OCI-LY3 (cell line): ENCODE measurements at regions not wholly inside any gene's neighbourhood (a gene's known extent, or its start where the extent isn't known, plus 50 kb on each side); places are given as distances from the start of the nearest gene placed in this dataset.

Experiments
- H2AFZ ChIP-seq: fragments of 200-600, 300-600 bp; shearing (Covaris generic); 2 replicates; pipeline ENCODE4 v1.6.0; 2014; ENCODE audit warnings: antibody characterized with exemption, low read depth, low read length
- H3K27ac ChIP-seq: fragments of 200-600, 300-600 bp; sonication (generic); 2 replicates; pipeline ENCODE4 v1.5.1; 2014; ENCODE audit warnings: mild to moderate bottlenecking, low read length, moderate library complexity, mixed read lengths
- H3K27me3 ChIP-seq: fragments of 200-600, 300-600 bp; sonication (generic); 2 replicates; pipeline ENCODE4 v1.6.1; 2014; ENCODE audit warnings: low read depth, low read length, mixed read lengths
- H3K36me3 ChIP-seq: fragments of 200-600, 300-600 bp; sonication (generic); replicated peaks from 2 replicates; pipeline ENCODE3; 2014; ENCODE audit warnings: low read depth, low read length, mixed read lengths
- H3K4me1 ChIP-seq: fragments of 300-600, 200-600 bp; sonication (generic); 2 replicates; pipeline ENCODE4 v1.6.1; 2014; ENCODE audit warnings: low read length, mixed read lengths
- H3K4me2 ChIP-seq: fragments of 200-600, 300-600 bp; sonication (generic); 2 replicates; pipeline ENCODE4 v1.6.1; 2014; ENCODE audit warnings: low read length, mixed read lengths
- H3K4me3 ChIP-seq: fragments of 300-600, 200-600 bp; sonication (generic); 2 replicates; pipeline ENCODE4 v1.5.1; 2014; ENCODE audit warnings: antibody characterized with exemption, mild to moderate bottlenecking, low read length, moderate library complexity
- H3K79me2 ChIP-seq: fragments of 300-600, 200-600 bp; shearing (Covaris generic); 2 replicates; pipeline ENCODE4 v1.6.1; 2014; ENCODE audit warnings: mild to moderate bottlenecking, low read length, mixed read lengths
- H3K9ac ChIP-seq: fragments of 300-600, 200-600 bp; shearing (Covaris generic); 2 replicates; pipeline ENCODE4 v1.6.0; 2014; ENCODE audit warnings: mild to moderate bottlenecking, low read length, moderate library complexity
- H3K9me3 ChIP-seq: fragments of 200-600, 300-600 bp; shearing (Covaris generic); 2 replicates; pipeline ENCODE4 v1.6.1; 2014; ENCODE audit warnings: low read length, mixed read lengths; ENCODE audit not compliant: insufficient read depth
- H4K20me1 ChIP-seq: fragments of 200-600, 300-600 bp; sonication (generic); 2 replicates; pipeline ENCODE4 v1.6.1; 2016; ENCODE audit warnings: low read length, mixed read lengths; ENCODE audit not compliant: insufficient read depth
- EZH2phosphoT487 ChIP-seq: fragments of 200-600 bp; shearing (Covaris generic); IDR thresholded peaks from 2 replicates; pipeline ENCODE4 v1.6.1; 2018; ENCODE audit warnings: antibody characterized with exemption, mixed run types, low read depth
- TF ChIP-seq, protein P1 (sequence below): fragments of 200-600, 300-600 bp; sonication (generic); IDR thresholded peaks from 2 replicates; pipeline ENCODE4 v1.5.1; 2014; ENCODE audit warnings: antibody characterized with exemption, low read length, low read depth

DNA sequence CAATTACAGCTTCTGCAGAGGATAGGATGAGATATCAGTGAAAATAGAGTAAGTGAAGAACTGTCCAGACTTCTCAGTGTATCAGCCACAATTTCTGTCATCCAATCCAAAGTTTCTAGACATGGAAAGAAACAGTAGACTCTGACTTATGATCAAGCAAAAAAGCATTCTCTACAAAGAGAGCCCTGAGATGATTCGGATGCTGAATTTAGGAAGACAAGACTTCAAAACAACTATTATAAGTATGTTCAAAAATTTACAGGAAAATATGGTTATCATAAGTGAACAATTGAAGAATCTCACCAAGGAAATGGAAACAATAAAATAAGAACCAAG, 238.2 kb upstream of the IRS2 start:
- no peak overlapping the region for H3K4me2 ChIP-seq
- H3K9ac ChIP-seq = no peak overlapping the region

DNA sequence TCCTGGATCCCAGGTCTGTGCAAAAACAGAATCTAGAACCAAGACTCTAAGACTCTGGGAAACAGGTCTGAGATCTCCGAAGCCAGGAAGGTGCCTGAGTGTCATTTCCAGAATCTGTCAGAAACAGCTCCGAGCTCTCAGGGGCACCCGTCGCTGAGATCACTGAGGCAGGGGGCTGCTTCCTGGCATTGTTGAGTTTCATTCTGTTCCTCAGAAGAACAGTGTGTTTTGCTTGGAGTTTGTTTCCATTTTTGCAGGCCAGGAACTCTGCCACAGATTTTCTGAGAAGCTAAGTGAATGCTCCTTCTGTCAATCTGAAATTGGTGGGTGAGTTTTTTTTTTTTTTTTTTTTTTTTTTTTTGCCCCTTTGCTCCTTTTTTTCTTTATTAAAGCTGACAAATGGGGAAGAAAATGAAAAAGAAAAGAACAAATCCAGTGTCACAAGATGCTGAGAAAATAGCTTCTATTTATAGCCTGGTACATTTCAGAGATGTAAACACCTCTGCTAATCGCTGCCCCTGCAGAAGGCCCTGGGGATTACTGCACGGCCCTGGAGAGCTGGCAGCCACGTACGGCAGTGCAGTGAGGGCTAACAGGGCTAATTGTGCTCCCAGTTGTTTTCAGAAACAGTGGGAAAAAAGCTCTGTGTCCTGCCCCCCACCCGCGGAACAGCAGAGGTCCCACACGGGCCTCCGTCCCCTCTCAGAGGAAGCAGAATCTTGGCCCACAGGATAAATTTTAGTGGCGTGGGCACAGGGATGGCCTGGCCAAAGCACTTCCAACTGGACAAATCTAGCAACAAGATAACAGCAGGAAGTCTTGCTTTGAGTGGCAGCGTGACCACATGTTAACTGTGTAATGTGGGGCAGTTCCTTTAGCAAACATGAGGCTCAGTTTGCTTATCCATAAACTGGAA, 237.6 kb upstream of the IRS2 start:
- Histone ChIP-seq H3K4me2 (no peak overlapping the region), H3K4me3 (no peak overlapping the region)
- TF ChIP-seq EZH2phosphoT487 = no peak
- TF ChIP-seq, protein P1, sequence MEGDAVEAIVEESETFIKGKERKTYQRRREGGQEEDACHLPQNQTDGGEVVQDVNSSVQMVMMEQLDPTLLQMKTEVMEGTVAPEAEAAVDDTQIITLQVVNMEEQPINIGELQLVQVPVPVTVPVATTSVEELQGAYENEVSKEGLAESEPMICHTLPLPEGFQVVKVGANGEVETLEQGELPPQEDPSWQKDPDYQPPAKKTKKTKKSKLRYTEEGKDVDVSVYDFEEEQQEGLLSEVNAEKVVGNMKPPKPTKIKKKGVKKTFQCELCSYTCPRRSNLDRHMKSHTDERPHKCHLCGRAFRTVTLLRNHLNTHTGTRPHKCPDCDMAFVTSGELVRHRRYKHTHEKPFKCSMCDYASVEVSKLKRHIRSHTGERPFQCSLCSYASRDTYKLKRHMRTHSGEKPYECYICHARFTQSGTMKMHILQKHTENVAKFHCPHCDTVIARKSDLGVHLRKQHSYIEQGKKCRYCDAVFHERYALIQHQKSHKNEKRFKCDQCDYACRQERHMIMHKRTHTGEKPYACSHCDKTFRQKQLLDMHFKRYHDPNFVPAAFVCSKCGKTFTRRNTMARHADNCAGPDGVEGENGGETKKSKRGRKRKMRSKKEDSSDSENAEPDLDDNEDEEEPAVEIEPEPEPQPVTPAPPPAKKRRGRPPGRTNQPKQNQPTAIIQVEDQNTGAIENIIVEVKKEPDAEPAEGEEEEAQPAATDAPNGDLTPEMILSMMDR = no peak

More for the DNA sequence above, 238.2 kb upstream of the IRS2 start:
- H2AFZ ChIP-seq = no peak overlapping the region
- H3K4me3 ChIP-seq = no peak overlapping the region
- no peaks in the 10 kb centered on the region for H3K36me3 ChIP-seq
- no peaks in the 10 kb centered on the region for H3K79me2 ChIP-seq
- peaks cover 6% of the 10 kb centered on the region; the same call in 1 of the 2 replicates for H3K4me1 ChIP-seq
- H3K27me3 ChIP-seq = peaks cover 7% of the 10 kb centered on the region; the same call in 1 of the 2 replicates
- TF ChIP-seq, protein P1 = no peak
- TF ChIP-seq EZH2phosphoT487 = no peak
- no peaks in the 10 kb centered on the region for H3K9me3 ChIP-seq
- no peaks in the 10 kb centered on the region for H4K20me1 ChIP-seq
- no peak overlapping the region for H3K27ac ChIP-seq

DNA sequence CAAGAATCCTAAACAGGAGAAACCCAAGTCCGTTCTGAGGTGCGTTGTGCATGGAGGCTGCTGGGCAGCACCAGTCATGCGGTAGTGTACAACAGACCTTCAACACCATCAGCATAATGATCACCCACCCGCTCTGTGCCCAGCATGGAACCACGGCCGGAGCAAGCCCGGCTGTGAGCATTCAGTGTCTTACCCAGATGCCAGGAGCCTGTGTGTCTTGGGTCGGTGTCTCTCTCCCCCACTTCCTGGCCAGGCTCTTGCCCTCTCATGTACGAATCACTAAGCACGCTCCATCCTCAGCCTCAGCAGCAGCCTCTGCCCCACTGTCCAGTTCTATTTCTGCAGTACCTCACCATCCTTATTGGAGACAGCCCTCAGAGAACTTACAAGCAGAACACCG, 231.6 kb upstream of the IRS2 start:
- Histone ChIP-seq H4K20me1 (no peaks in the 10 kb centered on the region), H3K4me2 (no peak overlapping the region), H3K9ac (no peak overlapping the region), H3K27ac (no peak overlapping the region), H3K4me1 (no peaks in the 10 kb centered on the region), H3K36me3 (no peaks in the 10 kb centered on the region), H2AFZ (no peak overlapping the region), H3K79me2 (no peaks in the 10 kb centered on the region), H3K4me3 (no peak overlapping the region), H3K9me3 (no peaks in the 10 kb centered on the region), H3K27me3 (peaks cover 7% of the 10 kb centered on the region; the same call in 1 of the 2 replicates)
- TF ChIP-seq EZH2phosphoT487 = no peak
- TF ChIP-seq, protein P1 = no peak

More for the DNA sequence above, 237.6 kb upstream of the IRS2 start:
- Histone ChIP-seq H3K79me2 (no peaks in the 10 kb centered on the region), H3K27ac (no peak overlapping the region), H3K27me3 (peaks cover 7% of the 10 kb centered on the region; the same call in 1 of the 2 replicates), H2AFZ (no peak overlapping the region), H3K4me1 (peaks cover 6% of the 10 kb centered on the region; the same call in 1 of the 2 replicates), H4K20me1 (no peaks in the 10 kb centered on the region), H3K9me3 (no peaks in the 10 kb centered on the region), H3K9ac (no peak overlapping the region), H3K36me3 (no peaks in the 10 kb centered on the region)

DNA sequence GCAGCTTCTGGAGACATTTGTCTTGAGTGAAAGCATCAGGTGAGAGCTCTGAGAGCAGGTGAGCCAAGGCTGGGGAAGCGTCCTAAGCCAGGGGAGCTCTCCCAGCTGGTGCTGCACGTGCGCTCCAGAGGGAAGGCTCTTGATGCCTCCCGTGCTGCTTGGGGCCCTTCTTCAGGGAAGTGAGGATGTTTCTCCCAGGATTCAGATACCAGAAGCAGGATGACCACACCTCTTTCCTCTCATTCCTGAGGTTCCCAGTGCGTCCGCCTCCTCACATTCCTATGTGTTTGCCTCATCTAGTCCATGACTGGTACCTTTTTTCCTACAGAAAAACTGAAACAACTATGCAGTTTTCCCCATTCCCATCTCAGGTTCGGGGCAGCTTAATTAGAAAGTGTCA, 231.0 kb upstream of the IRS2 start:
- Histone ChIP-seq H3K4me3 (no peak overlapping the region), H3K27ac (no peak overlapping the region), H3K79me2 (no peaks in the 10 kb centered on the region), H2AFZ (no peak overlapping the region), H3K27me3 (peaks cover 7% of the 10 kb centered on the region; the same call in 1 of the 2 replicates), H3K4me2 (no peak overlapping the region), H3K36me3 (no peaks in the 10 kb centered on the region), H4K20me1 (no peaks in the 10 kb centered on the region), H3K9ac (no peak overlapping the region), H3K4me1 (no peaks in the 10 kb centered on the region), H3K9me3 (no peaks in the 10 kb centered on the region)
- no peak for TF ChIP-seq EZH2phosphoT487
- TF ChIP-seq, protein P1 = no peak
